ENCODE measurements at regions not wholly inside any gene's neighbourhood (a gene's known extent, or its start where the extent isn't known, plus 50 kb on each side); places are given as distances from the start of the nearest gene placed in this dataset.

- intact Hi-C loops (cut with DNase I): no loop called here
- TF ChIP-seq POLR2A (IDR thresholded peaks at IDR 0.05) (no peak), CTCF (IDR thresholded peaks at IDR 0.05) (no peak)
- DNase-seq (no peak), ATAC-seq (no peak)
- 49% methylated on average over 2 of the region's 2 CpGs for WGBS (ENCODE audit: insufficient coverage, low coverage, low lambda C conversion rate, missing lambda C conversion rate)
- no peaks in the 10 kb centered on the region for H3K27me3 ChIP-seq
- no peaks in the 10 kb centered on the region for H3K9me3 ChIP-seq
- H3K27ac ChIP-seq: no peak overlapping the region
- no peaks in the 10 kb centered on the region for H3K36me3 ChIP-seq
- no peak overlapping the region for H3K4me3 ChIP-seq
- no peaks in the 10 kb centered on the region for H3K4me1 ChIP-seq
These were observed 126.6 kb upstream of the LRIG3 start for GRCh38 chr12:59046763-59047534.

- TF ChIP-seq POLR2A (IDR thresholded peaks at IDR 0.05) (no peak), CTCF (IDR thresholded peaks at IDR 0.05) (no peak)
- Histone ChIP-seq H3K27ac (no peak overlapping the region), H3K36me3 (no peaks in the 10 kb centered on the region), H3K4me3 (no peak overlapping the region), H3K4me1 (no peaks in the 10 kb centered on the region), H3K27me3 (no peaks in the 10 kb centered on the region), H3K9me3 (no peaks in the 10 kb centered on the region)
- no peak for DNase-seq
- 68% methylated on average over 2 of the region's 2 CpGs for WGBS (ENCODE audit: insufficient coverage, low coverage, low lambda C conversion rate, missing lambda C conversion rate)
- intact Hi-C loops (cut with DNase I): no loop called here
- no peak for ATAC-seq
These were observed 124.5 kb upstream of the LRIG3 start for GRCh38 chr12:59044791-59045190.

- H3K36me3 ChIP-seq: no peaks in the 10 kb centered on the region
- ATAC-seq (peak in 1 of 4 donors; percentile 45), DNase-seq (no peak)
- TF ChIP-seq POLR2A (IDR thresholded peaks at IDR 0.05) (no peak), CTCF (IDR thresholded peaks at IDR 0.05) (no peak)
- no peaks in the 10 kb centered on the region for H3K9me3 ChIP-seq
- H3K4me3 ChIP-seq: no peak overlapping the region
- intact Hi-C loops (cut with DNase I): no loop called here
- 55% methylated on average over 4 of the region's 4 CpGs for WGBS (ENCODE audit: insufficient coverage, low coverage, low lambda C conversion rate, missing lambda C conversion rate)
- H3K4me1 ChIP-seq: no peaks in the 10 kb centered on the region
- H3K27me3 ChIP-seq: no peaks in the 10 kb centered on the region
- H3K27ac ChIP-seq: no peak overlapping the region
These were observed 121.2 kb upstream of the LRIG3 start for GRCh38 chr12:59041241-59042121.

- WGBS (ENCODE audit: insufficient coverage, low coverage, low lambda C conversion rate, missing lambda C conversion rate): 64% methylated on average over 1 of the region's 1 CpG
- DNase-seq: no peak
- Histone ChIP-seq H3K36me3 (no peaks in the 10 kb centered on the region), H3K4me3 (no peak overlapping the region), H3K4me1 (no peaks in the 10 kb centered on the region), H3K27me3 (no peaks in the 10 kb centered on the region), H3K27ac (no peak overlapping the region), H3K9me3 (no peaks in the 10 kb centered on the region)
- no peak for TF ChIP-seq POLR2A (IDR thresholded peaks at IDR 0.05)
- no peak for ATAC-seq
- intact Hi-C loops (cut with DNase I): no loop called here
These were observed 120.4 kb upstream of the LRIG3 start for GRCh38 chr12:59040656-59041055.

- Histone ChIP-seq H3K9me3 (no peaks in the 10 kb centered on the region), H3K27ac (no peak overlapping the region), H3K4me3 (no peak overlapping the region), H3K36me3 (no peaks in the 10 kb centered on the region), H3K27me3 (no peaks in the 10 kb centered on the region), H3K4me1 (no peaks in the 10 kb centered on the region)
- DNase-seq (no peak), ATAC-seq (no peak)
- TF ChIP-seq POLR2A (IDR thresholded peaks at IDR 0.05) (no peak), CTCF (IDR thresholded peaks at IDR 0.05) (no peak)
- intact Hi-C loops (cut with DNase I): no loop called here
- 93% methylated on average over 2 of the region's 2 CpGs for WGBS (ENCODE audit: insufficient coverage, low coverage, low lambda C conversion rate, missing lambda C conversion rate)
These were observed 119.7 kb upstream of the LRIG3 start for GRCh38 chr12:59040043-59040442.

Measured in right lobe of liver (tissue), 6 donors.